RWPE2 (cell line): ENCODE measurements at regions not wholly inside any gene's neighbourhood (a gene's known extent, or its start where the extent isn't known, plus 50 kb on each side); places are given as distances from the start of the nearest gene placed in this dataset.

Source experiments
- ATAC-seq: fragments of 200-7000 bp; cut with Tn5 transposase; 3 replicates; pipeline ENCODE4 v1.9.1; 2021; ENCODE audit warnings: low read depth
- DNase-seq: peaks from one replicate; pipeline ENCODE4 v3.0.0-alpha.2; 2020; ENCODE audit warnings: low spot score
- H3K27ac ChIP-seq: fragments of 450-650 bp; 2 replicates; pipeline ENCODE4 v1.5.1; 2017; ENCODE audit warnings: mild to moderate bottlenecking; ENCODE audit not compliant: poor library complexity, severe bottlenecking
- H3K27me3 ChIP-seq: fragments of 250-450 bp; sonication (Bioruptor Pico); 2 replicates; pipeline ENCODE4 v1.5.1; 2021; ENCODE audit warnings: mild to moderate bottlenecking, moderate library complexity; ENCODE audit not compliant: insufficient read depth, poor library complexity, severe bottlenecking
- H3K36me3 ChIP-seq: fragments of 250-450 bp; sonication (Bioruptor Pico); 2 replicates; pipeline ENCODE4 v1.5.1; 2020; ENCODE audit warnings: low read depth, mild to moderate bottlenecking, moderate library complexity
- H3K4me1 ChIP-seq: fragments of 250-450 bp; sonication (Bioruptor Pico); 2 replicates; pipeline ENCODE4 v1.5.1; 2021; ENCODE audit warnings: mild to moderate bottlenecking, moderate library complexity; ENCODE audit not compliant: insufficient read depth, poor library complexity, severe bottlenecking
- H3K4me3 ChIP-seq: fragments of 250-450 bp; sonication (Bioruptor Pico); 2 replicates; pipeline ENCODE4 v1.5.1; 2021; ENCODE audit warnings: mild to moderate bottlenecking, moderate library complexity; ENCODE audit not compliant: severe bottlenecking
- H3K9me3 ChIP-seq: fragments of 250-450 bp; sonication (Bioruptor Pico); 2 replicates; pipeline ENCODE4 v1.5.1; 2021; ENCODE audit warnings: mild to moderate bottlenecking, moderate library complexity; ENCODE audit not compliant: severe bottlenecking
- CTCF ChIP-seq: fragments of 450-650 bp; IDR thresholded peaks from one replicate; pipeline ENCODE4 v1.5.1; 2017; ENCODE audit warnings: mild to moderate bottlenecking, moderate library complexity; ENCODE audit not compliant: poor library complexity, severe bottlenecking

DNA sequence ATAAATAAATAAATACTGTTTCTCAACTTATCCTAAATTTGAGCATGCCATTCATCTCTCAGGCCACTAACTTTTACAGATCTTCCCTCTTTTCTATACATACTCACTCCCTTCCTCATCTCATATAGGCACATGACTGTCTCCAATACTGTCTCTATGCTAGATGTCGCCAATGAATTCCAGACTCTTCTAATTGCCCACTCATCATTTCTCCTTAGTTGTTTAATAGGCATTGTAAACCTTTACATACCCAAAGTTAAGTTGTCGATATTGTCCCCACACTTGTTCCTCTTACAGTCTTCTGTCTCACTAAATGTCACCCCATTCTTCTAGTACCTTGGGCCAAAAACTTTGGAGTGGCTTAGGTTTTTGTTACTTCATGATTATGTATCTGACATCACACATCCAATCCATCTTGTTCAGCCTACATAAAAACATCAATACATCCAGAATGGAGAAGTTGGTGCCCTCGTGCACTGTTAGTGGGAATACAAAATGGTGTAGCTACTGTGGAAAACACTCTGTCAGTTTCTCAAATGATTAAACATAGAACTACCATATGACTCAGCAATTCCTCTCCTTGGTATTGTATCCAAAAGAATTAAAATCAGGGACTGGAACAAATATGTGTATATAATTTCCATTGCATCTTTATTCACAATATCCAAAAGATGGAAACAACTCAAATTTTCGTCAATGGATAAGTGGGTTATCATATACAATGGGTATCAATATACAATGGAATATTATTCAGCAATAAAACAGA lies 935.1 kb downstream of the SLC4A3 start:
- Histone ChIP-seq H3K4me1 (no peaks in the 10 kb centered on the region), H3K27me3 (no peaks in the 10 kb centered on the region), H3K4me3 (no peak overlapping the region), H3K36me3 (no peaks in the 10 kb centered on the region), H3K9me3 (no peaks in the 10 kb centered on the region), H3K27ac (no peak overlapping the region)
- no peak for TF ChIP-seq CTCF
- DNase-seq, result no peak
- no peak for ATAC-seq

GRCh38 chr2:220568296-220568695 lies 940.9 kb downstream of the SLC4A3 start:
- no peak for ATAC-seq
- H3K27ac ChIP-seq, result no peak overlapping the region
- DNase-seq, result no peak
- no peaks in the 10 kb centered on the region for H3K4me1 ChIP-seq
- no peaks in the 10 kb centered on the region for H3K36me3 ChIP-seq
- no peak for TF ChIP-seq CTCF
- H3K27me3 ChIP-seq, result no peaks in the 10 kb centered on the region
- H3K9me3 ChIP-seq, result no peaks in the 10 kb centered on the region
- H3K4me3 ChIP-seq, result no peak overlapping the region

- no peak for TF ChIP-seq CTCF
- Histone ChIP-seq H3K36me3 (no peaks in the 10 kb centered on the region), H3K27me3 (no peaks in the 10 kb centered on the region), H3K4me1 (no peaks in the 10 kb centered on the region), H3K27ac (no peak overlapping the region), H3K4me3 (no peak overlapping the region), H3K9me3 (no peaks in the 10 kb centered on the region)
- DNase-seq, result no peak
- ATAC-seq, result peak; percentile 25; the same call in 2 of the 3 replicates
Measured at GRCh38 chr2:220569112-220569897, 941.9 kb downstream of the SLC4A3 start.

DNA sequence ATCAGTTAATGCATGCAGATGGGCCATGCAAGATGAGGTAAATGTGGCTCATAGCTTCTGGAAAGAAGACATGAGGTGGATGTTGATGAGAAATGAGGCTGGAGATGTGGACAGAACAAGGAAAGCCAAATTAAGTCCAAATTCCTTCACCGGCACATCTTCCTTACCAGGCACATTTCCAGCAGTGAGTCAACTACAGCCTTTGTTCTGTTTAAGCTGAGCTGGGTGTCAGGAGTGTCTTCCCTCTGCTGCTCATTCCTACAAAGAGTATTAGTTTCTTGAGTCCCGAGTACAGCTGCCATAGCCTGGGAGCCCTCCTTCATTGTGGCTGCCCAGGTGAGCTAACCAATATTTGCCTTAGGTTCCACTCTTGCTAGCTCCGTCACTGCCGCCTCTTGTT lies 945.0 kb downstream of the SLC4A3 start:
- TF ChIP-seq CTCF, result no peak
- DNase-seq (no peak), ATAC-seq (no peak)
- Histone ChIP-seq H3K27ac (no peak overlapping the region), H3K9me3 (no peaks in the 10 kb centered on the region), H3K4me1 (no peaks in the 10 kb centered on the region), H3K36me3 (no peaks in the 10 kb centered on the region), H3K4me3 (no peak overlapping the region), H3K27me3 (no peaks in the 10 kb centered on the region)
